CD14-positive monocyte (primary cell): ENCODE measurements at regions not wholly inside any gene's neighbourhood (a gene's known extent, or its start where the extent isn't known, plus 50 kb on each side); places are given as distances from the start of the nearest gene placed in this dataset.

Experiments
- DNase-seq, 3 donors: peaks; one replicate each; pipeline ENCODE4 v3.0.0-alpha.2; 2011 to 2022
- H2AFZ ChIP-seq: 2 replicates; pipeline ENCODE4 v1.6.0; 2012; ENCODE audit warnings: mild to moderate bottlenecking, low read depth, low read length, inconsistent platforms; ENCODE audit not compliant: insufficient read depth, poor library complexity, severe bottlenecking
- H3K27ac ChIP-seq, 2 donors: 1 replicate in 1 of 2; 2 replicates in 1 of 2; pipeline ENCODE4 v1.5.1; 2012 to 2013; ENCODE audit warnings: low read length in 2 of 2, control low read depth in 1 of 2, inconsistent platforms in 1 of 2, low read depth in 1 of 2, mild to moderate bottlenecking in 1 of 2
- H3K27me3 ChIP-seq, 2 donors: one replicate each; pipeline versions ENCODE4 v1.6.0 to v1.6.1; 2011 to 2013; ENCODE audit warnings: low read length in 2 of 2; ENCODE audit not compliant: control insufficient read depth in 2 of 2, insufficient read depth in 2 of 2
- H3K36me3 ChIP-seq, 2 donors: replicated peaks in 1 of 2; 1 replicate in 1 of 2; 2 replicates in 1 of 2; pipeline versions ENCODE4 v1.5.1 to v1.6.1; 2012 to 2013; ENCODE audit warnings: low read length in 2 of 2, control low read depth in 1 of 2, inconsistent platforms in 1 of 2, mild to moderate bottlenecking in 1 of 2; ENCODE audit not compliant: insufficient read depth in 2 of 2, control insufficient read depth in 1 of 2
- H3K4me1 ChIP-seq, 2 donors: 1 replicate in 1 of 2; 2 replicates in 1 of 2; pipeline versions ENCODE4 v1.5.1 to v1.6.1; 2012 to 2013; ENCODE audit warnings: low read length in 2 of 2, control low read depth in 1 of 2, inconsistent platforms in 1 of 2, mild to moderate bottlenecking in 1 of 2, moderate library complexity in 1 of 2; ENCODE audit not compliant: insufficient read depth in 2 of 2, control insufficient read depth in 1 of 2
- H3K4me2 ChIP-seq: replicated peaks from 2 replicates; pipeline ENCODE3; 2012; ENCODE audit warnings: low read length, moderate library complexity, mild to moderate bottlenecking; ENCODE audit not compliant: poor library complexity, severe bottlenecking; ENCODE audit errors: extremely low read depth
- H3K4me3 ChIP-seq, 3 experiments: fragments of 200-600 bp in 1 of 3; sonication (generic) in 1 of 3; replicated peaks in 1 of 3; 1 replicate in 2 of 3; 2 replicates in 1 of 3; pipeline ENCODE4 v1.5.1; 2011 to 2013; ENCODE audit warnings: low read length in 3 of 3, mild to moderate bottlenecking in 3 of 3, control low read depth in 2 of 3, low read depth in 2 of 3, inconsistent platforms in 1 of 3, moderate library complexity in 1 of 3
- H3K79me2 ChIP-seq: 2 replicates; pipeline ENCODE4 v1.6.0; 2012; ENCODE audit warnings: mild to moderate bottlenecking, control low read depth, inconsistent platforms, low read length, moderate library complexity; ENCODE audit not compliant: insufficient read depth
- H3K9ac ChIP-seq: 2 replicates; pipeline ENCODE4 v1.6.0; 2017; ENCODE audit warnings: low read length, mild to moderate bottlenecking; ENCODE audit not compliant: insufficient read depth, poor library complexity, severe bottlenecking
- H3K9me3 ChIP-seq, 2 donors: replicated peaks in 1 of 2; 1 replicate in 1 of 2; 2 replicates in 1 of 2; pipeline versions ENCODE4 v1.5.1 to v1.6.1; 2012 to 2013; ENCODE audit warnings: low read length in 2 of 2, control low read depth in 1 of 2; ENCODE audit not compliant: control insufficient read depth in 1 of 2, insufficient read depth in 1 of 2
- H4K20me1 ChIP-seq: 2 replicates; pipeline ENCODE4 v1.6.0; 2012; ENCODE audit warnings: mild to moderate bottlenecking, low read length, control low read depth, moderate library complexity; ENCODE audit not compliant: insufficient read depth
- H3K27ac Mint-ChIP-seq, 7 donors: one replicate each; pipeline ENCODE4 v1.8.0; 2020; ENCODE audit warnings: mild to moderate bottlenecking in 7 of 7, mixed read lengths in 7 of 7, moderate library complexity in 6 of 7, inconsistent platforms in 2 of 7
- H3K27me3 Mint-ChIP-seq, 3 donors: one replicate each; pipeline ENCODE4 v1.8.0; 2021 to 2022; ENCODE audit warnings: low read depth in 3 of 3, mild to moderate bottlenecking in 3 of 3, mixed read lengths in 3 of 3, moderate library complexity in 3 of 3, inconsistent platforms in 1 of 3
- H3K36me3 Mint-ChIP-seq, 2 donors: one replicate each; pipeline ENCODE4 v1.8.0; 2020; ENCODE audit warnings: mixed read lengths in 2 of 2, inconsistent platforms in 1 of 2, mild to moderate bottlenecking in 1 of 2
- H3K4me1 Mint-ChIP-seq: one replicate; pipeline ENCODE4 v1.8.0; 2020; ENCODE audit warnings: mild to moderate bottlenecking, mixed read lengths
- H3K4me3 Mint-ChIP-seq, 2 donors: one replicate each; pipeline ENCODE4 v1.8.0; 2020; ENCODE audit warnings: mild to moderate bottlenecking in 2 of 2, mixed read lengths in 2 of 2, moderate library complexity in 1 of 2
- H3K9me3 Mint-ChIP-seq, 7 donors: one replicate each; pipeline ENCODE4 v1.8.0; 2020 to 2022; ENCODE audit warnings: mixed read lengths in 7 of 7, mild to moderate bottlenecking in 6 of 7, moderate library complexity in 6 of 7, inconsistent platforms in 2 of 7
- CTCF ChIP-seq: fragments of 200-600 bp; IDR thresholded peaks from one replicate; pipeline ENCODE4 v1.8.0; 2022; ENCODE audit warnings: antibody characterized with exemption, mild to moderate bottlenecking
- WGBS: methylation state at CpG from one replicate; pipeline ENCODE4 v1.1.5; 2013; ENCODE audit warnings: missing lambda C conversion rate; ENCODE audit not compliant: insufficient coverage; 5-methylcytosine and 5-hydroxymethylcytosine counted together
- intact Hi-C, 2 donors: fragments of 100-400 bp; cut with micrococcal nuclease; formaldehyde crosslinking; loops; one replicate each; pipeline versions ENCODE4 v1.15.0 to v1.15.1; 2023

- Histone ChIP-seq H3K4me1 (peaks cover 47 to 54% of the 10 kb centered on the region in 2 donors), H3K27ac (peak overlapping the region in 1 of 2 donors; percentile 68), H3K4me3 (no peak overlapping the region), H4K20me1 (no peaks in the 10 kb centered on the region), H3K9ac (no peak overlapping the region), H3K79me2 (no peaks in the 10 kb centered on the region), H3K36me3 (no peaks in the 10 kb centered on the region), H3K27me3 (no peaks in the 10 kb centered on the region), H2AFZ (no peak overlapping the region), H3K9me3 (no peaks in the 10 kb centered on the region), H3K4me2 (no peak overlapping the region)
- H3K27ac Mint-ChIP-seq: peak overlapping the region; percentile 55 to 85 (median 81)
- peaks cover 50% of the 10 kb centered on the region for H3K4me1 Mint-ChIP-seq
- peak; percentile 62 to 85 (median 74) for DNase-seq
- H3K36me3 Mint-ChIP-seq: peaks cover 0 to 2% of the 10 kb centered on the region in 2 donors
- H3K9me3 Mint-ChIP-seq: peaks cover 0 to 6% (median 2%) of the 10 kb centered on the region in 7 donors
- no CpG with 5 or more reads among the region's 4 CpGs for WGBS
- H3K27me3 Mint-ChIP-seq: peaks cover 1 to 3% (median 2%) of the 10 kb centered on the region in 3 donors
- intact Hi-C loops: no loop called here
- no peak overlapping the region for H3K4me3 Mint-ChIP-seq
- no peak for TF ChIP-seq CTCF
These were observed 180.6 kb downstream of the FAM43A start for GRCh38 chr3:194866236-194866635.

- WGBS: 0% methylated on average over 1 of the region's 13 CpGs
- peaks cover 0 to 3% (median 1%) of the 10 kb centered on the region in 3 donors for H3K27me3 Mint-ChIP-seq
These were observed 181.7 kb downstream of the FAM43A start for GRCh38 chr3:194867270-194867983.

More at GRCh38 chr3:194867270-194867983, 181.7 kb downstream of the FAM43A start:
- Histone ChIP-seq H3K9me3 (no peaks in the 10 kb centered on the region), H2AFZ (peak overlapping the region; percentile 23), H3K27ac (peak overlapping the region in 1 of 2 donors; percentile 48), H4K20me1 (no peaks in the 10 kb centered on the region), H3K4me2 (peak overlapping the region; percentile 14), H3K4me1 (peaks cover 51 to 56% of the 10 kb centered on the region in 2 donors), H3K9ac (no peak overlapping the region), H3K4me3 (peak overlapping the region in 1 of 3 experiments; percentile 6), H3K79me2 (no peaks in the 10 kb centered on the region), H3K27me3 (no peaks in the 10 kb centered on the region), H3K36me3 (no peaks in the 10 kb centered on the region)
- no peak for TF ChIP-seq CTCF
- H3K4me3 Mint-ChIP-seq: peak overlapping the region; percentile 56 to 78
- H3K4me1 Mint-ChIP-seq: peaks cover 54% of the 10 kb centered on the region
- peak overlapping the region; percentile 65 to 91 (median 79) for H3K27ac Mint-ChIP-seq
- H3K9me3 Mint-ChIP-seq: peaks cover 0 to 6% (median 2%) of the 10 kb centered on the region in 7 donors
- H3K36me3 Mint-ChIP-seq: peaks cover 0 to 2% of the 10 kb centered on the region in 2 donors
- peak in 2 of 3 donors; percentile 43 to 48 for DNase-seq
- intact Hi-C loops: no loop called here
